Thyroid gland (tissue), 4 donors: ENCODE measurements at regions not wholly inside any gene's neighbourhood (a gene's known extent, or its start where the extent isn't known, plus 50 kb on each side); places are given as distances from the start of the nearest gene placed in this dataset.

Experiments
- POLR2A ChIP-seq, 2 donors: fragments of 450-650 bp; IDR thresholded peaks; one replicate each; pipeline ENCODE4 v1.6.1; 2017; ENCODE audit warnings: antibody characterized with exemption in 2 of 2, mild to moderate bottlenecking in 2 of 2, moderate library complexity in 1 of 2
- TF ChIP-seq, protein P1 (sequence below), 6 experiments: fragments of 200-600 bp in 3 of 6; fragments of 450-650 bp in 3 of 6; sonication (generic) in 3 of 6; IDR thresholded peaks; one replicate each; pipeline ENCODE4 v1.5.1; 2016 to 2019; ENCODE audit warnings: antibody characterized with exemption in 6 of 6, mild to moderate bottlenecking in 2 of 6, inconsistent platforms in 1 of 6, moderate library complexity in 1 of 6

DNA sequence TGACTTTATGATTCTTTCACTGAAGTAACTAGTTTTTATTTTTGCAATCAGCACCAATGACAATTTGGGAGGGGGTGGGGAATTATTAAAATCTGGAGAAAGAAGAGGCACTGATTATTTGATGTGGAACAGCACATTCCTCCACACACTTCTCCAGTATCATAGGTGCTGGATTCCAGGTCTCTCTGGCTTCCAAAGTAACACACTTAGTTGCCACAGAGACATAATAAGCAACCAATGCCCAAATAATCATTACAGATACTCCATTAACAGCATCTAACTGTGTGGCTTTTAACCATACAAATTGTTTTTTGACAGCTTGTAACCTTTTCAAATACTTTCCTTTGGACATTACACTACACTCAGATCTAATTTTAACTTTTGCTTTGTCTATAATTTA, 131.0 kb upstream of the CDIN1 start:
- TF ChIP-seq, protein P1, sequence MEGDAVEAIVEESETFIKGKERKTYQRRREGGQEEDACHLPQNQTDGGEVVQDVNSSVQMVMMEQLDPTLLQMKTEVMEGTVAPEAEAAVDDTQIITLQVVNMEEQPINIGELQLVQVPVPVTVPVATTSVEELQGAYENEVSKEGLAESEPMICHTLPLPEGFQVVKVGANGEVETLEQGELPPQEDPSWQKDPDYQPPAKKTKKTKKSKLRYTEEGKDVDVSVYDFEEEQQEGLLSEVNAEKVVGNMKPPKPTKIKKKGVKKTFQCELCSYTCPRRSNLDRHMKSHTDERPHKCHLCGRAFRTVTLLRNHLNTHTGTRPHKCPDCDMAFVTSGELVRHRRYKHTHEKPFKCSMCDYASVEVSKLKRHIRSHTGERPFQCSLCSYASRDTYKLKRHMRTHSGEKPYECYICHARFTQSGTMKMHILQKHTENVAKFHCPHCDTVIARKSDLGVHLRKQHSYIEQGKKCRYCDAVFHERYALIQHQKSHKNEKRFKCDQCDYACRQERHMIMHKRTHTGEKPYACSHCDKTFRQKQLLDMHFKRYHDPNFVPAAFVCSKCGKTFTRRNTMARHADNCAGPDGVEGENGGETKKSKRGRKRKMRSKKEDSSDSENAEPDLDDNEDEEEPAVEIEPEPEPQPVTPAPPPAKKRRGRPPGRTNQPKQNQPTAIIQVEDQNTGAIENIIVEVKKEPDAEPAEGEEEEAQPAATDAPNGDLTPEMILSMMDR (IDR thresholded peaks at IDR 0.05): no peak
- TF ChIP-seq POLR2A (IDR thresholded peaks at IDR 0.05): no peak
